ENCODE measurements at regions not wholly inside any gene's neighbourhood (a gene's known extent, or its start where the extent isn't known, plus 50 kb on each side); places are given as distances from the start of the nearest gene placed in this dataset.

GRCh38 chr3:145939431-145939830 lies 221.6 kb downstream of the PLOD2 start:
- no peak overlapping the region for H3K4me3 ChIP-seq (ENCODE audit: low read depth, low read length)
- no peaks in the 10 kb centered on the region for H3K27me3 ChIP-seq (ENCODE audit: control insufficient read depth, insufficient read depth, low read length)
- no peak overlapping the region for H3K27ac ChIP-seq (ENCODE audit: low read depth, low read length)
- no peaks in the 10 kb centered on the region for H3K9me3 ChIP-seq (ENCODE audit: control insufficient read depth, insufficient read depth, low read length)
- DNase-seq (ENCODE audit: low read depth, low spot score) = no peak
- TF ChIP-seq CTCF (IDR thresholded peaks at IDR 0.05; ENCODE audit: low read depth, low read length) = no peak
- CTCF ChIA-PET = no interaction called here
- POLR2A ChIA-PET = no interaction called here

GRCh38 chr3:145942052-145942451 lies 218.9 kb downstream of the PLOD2 start:
- ChIA-PET CTCF (no interaction called here), POLR2A (no interaction called here)
- no peak for TF ChIP-seq CTCF (IDR thresholded peaks at IDR 0.05; ENCODE audit: low read depth, low read length)
- Histone ChIP-seq H3K4me3 (ENCODE audit: low read depth, low read length) (no peak overlapping the region), H3K27me3 (ENCODE audit: control insufficient read depth, insufficient read depth, low read length) (no peaks in the 10 kb centered on the region), H3K9me3 (ENCODE audit: control insufficient read depth, insufficient read depth, low read length) (no peaks in the 10 kb centered on the region), H3K27ac (ENCODE audit: low read depth, low read length) (no peak overlapping the region)
- DNase-seq (ENCODE audit: low read depth, low spot score) = no peak

- no peak for DNase-seq (ENCODE audit: low read depth, low spot score)
- no peak overlapping the region for H3K27ac ChIP-seq (ENCODE audit: low read depth, low read length)
- H3K27me3 ChIP-seq (ENCODE audit: control insufficient read depth, insufficient read depth, low read length) = no peaks in the 10 kb centered on the region
- CTCF ChIA-PET = no interaction called here
- H3K9me3 ChIP-seq (ENCODE audit: control insufficient read depth, insufficient read depth, low read length) = no peaks in the 10 kb centered on the region
- no peak for TF ChIP-seq CTCF (IDR thresholded peaks at IDR 0.05; ENCODE audit: low read depth, low read length)
- POLR2A ChIA-PET = no interaction called here
- no peak overlapping the region for H3K4me3 ChIP-seq (ENCODE audit: low read depth, low read length)
These were observed 217.0 kb downstream of the PLOD2 start for GRCh38 chr3:145943952-145944351.

- H3K27me3 ChIP-seq (ENCODE audit: control insufficient read depth, insufficient read depth, low read length) = no peaks in the 10 kb centered on the region
- CTCF ChIA-PET = no interaction called here
- DNase-seq (ENCODE audit: low read depth, low spot score) = no peak
- H3K4me3 ChIP-seq (ENCODE audit: low read depth, low read length) = no peak overlapping the region
- no peak overlapping the region for H3K27ac ChIP-seq (ENCODE audit: low read depth, low read length)
- TF ChIP-seq CTCF (IDR thresholded peaks at IDR 0.05; ENCODE audit: low read depth, low read length) = no peak
- POLR2A ChIA-PET = no interaction called here
- no peaks in the 10 kb centered on the region for H3K9me3 ChIP-seq (ENCODE audit: control insufficient read depth, insufficient read depth, low read length)
These were observed 209.5 kb downstream of the PLOD2 start for GRCh38 chr3:145951441-145951840.

- no peaks in the 10 kb centered on the region for H3K27me3 ChIP-seq (ENCODE audit: control insufficient read depth, insufficient read depth, low read length)
- no peak for TF ChIP-seq CTCF (IDR thresholded peaks at IDR 0.05; ENCODE audit: low read depth, low read length)
- DNase-seq (ENCODE audit: low read depth, low spot score) = peak; percentile 15
- no peak overlapping the region for H3K4me3 ChIP-seq (ENCODE audit: low read depth, low read length)
- ChIA-PET CTCF (no interaction called here), POLR2A (no interaction called here)
- H3K9me3 ChIP-seq (ENCODE audit: control insufficient read depth, insufficient read depth, low read length) = no peaks in the 10 kb centered on the region
- H3K27ac ChIP-seq (ENCODE audit: low read depth, low read length) = no peak overlapping the region
These were observed 208.4 kb downstream of the PLOD2 start for GRCh38 chr3:145952536-145952935.
